ENCODE measurements at regions not wholly inside any gene's neighbourhood (a gene's known extent, or its start where the extent isn't known, plus 50 kb on each side); places are given as distances from the start of the nearest gene placed in this dataset.

DNA sequence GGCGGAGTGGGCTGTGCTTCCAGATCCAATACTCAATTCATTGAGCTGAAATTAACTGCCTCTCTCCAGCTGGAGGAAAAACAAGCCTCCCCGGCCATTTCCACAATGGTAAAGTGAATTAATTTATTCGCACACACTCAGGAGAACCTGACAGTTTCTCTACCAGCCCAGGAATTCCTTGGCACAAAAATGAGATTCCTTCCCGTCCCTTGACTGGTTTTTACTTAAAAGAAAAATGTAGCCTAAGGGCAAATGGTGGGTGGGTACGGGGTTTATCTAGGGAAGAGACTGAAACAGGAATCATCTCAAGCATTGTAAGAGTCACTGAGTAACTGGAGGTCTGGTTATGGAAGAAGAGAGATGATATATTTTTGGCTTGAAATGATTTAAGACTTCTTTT is 102.7 kb downstream of the VCX3A start:
- TF ChIP-seq CREM (CRISPR knock-in tag; IDR thresholded peaks at IDR 0.05) (no peak), ZNF121 (CRISPR knock-in tag; IDR thresholded peaks at IDR 0.05) (no peak), CTCF (IDR thresholded peaks at IDR 0.05) (no peak)
- TF ChIP-seq, protein P1, sequence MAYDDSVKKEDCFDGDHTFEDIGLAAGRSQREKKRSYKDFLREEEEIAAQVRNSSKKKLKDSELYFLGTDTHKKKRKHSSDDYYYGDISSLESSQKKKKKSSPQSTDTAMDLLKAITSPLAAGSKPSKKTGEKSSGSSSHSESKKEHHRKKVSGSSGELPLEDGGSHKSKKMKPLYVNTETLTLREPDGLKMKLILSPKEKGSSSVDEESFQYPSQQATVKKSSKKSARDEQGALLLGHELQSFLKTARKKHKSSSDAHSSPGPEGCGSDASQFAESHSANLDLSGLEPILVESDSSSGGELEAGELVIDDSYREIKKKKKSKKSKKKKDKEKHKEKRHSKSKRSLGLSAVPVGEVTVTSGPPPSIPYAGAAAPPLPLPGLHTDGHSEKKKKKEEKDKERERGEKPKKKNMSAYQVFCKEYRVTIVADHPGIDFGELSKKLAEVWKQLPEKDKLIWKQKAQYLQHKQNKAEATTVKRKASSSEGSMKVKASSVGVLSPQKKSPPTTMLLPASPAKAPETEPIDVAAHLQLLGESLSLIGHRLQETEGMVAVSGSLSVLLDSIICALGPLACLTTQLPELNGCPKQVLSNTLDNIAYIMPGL (CRISPR knock-in tag; IDR thresholded peaks at IDR 0.05): no peak
